SH-SY5Y (cell line): ENCODE measurements at regions not wholly inside any gene's neighbourhood (a gene's known extent, or its start where the extent isn't known, plus 50 kb on each side); places are given as distances from the start of the nearest gene placed in this dataset.

Experiments used
- GATA2 ChIP-seq: IDR thresholded peaks from 2 replicates; pipeline ENCODE4 v1.6.1; 2011; ENCODE audit warnings: mild to moderate bottlenecking, low read depth, low read length
- GATA3 ChIP-seq: IDR thresholded peaks from 2 replicates; pipeline ENCODE4 v1.6.1; 2011; ENCODE audit warnings: low read depth, mild to moderate bottlenecking, low read length, moderate library complexity

DNA sequence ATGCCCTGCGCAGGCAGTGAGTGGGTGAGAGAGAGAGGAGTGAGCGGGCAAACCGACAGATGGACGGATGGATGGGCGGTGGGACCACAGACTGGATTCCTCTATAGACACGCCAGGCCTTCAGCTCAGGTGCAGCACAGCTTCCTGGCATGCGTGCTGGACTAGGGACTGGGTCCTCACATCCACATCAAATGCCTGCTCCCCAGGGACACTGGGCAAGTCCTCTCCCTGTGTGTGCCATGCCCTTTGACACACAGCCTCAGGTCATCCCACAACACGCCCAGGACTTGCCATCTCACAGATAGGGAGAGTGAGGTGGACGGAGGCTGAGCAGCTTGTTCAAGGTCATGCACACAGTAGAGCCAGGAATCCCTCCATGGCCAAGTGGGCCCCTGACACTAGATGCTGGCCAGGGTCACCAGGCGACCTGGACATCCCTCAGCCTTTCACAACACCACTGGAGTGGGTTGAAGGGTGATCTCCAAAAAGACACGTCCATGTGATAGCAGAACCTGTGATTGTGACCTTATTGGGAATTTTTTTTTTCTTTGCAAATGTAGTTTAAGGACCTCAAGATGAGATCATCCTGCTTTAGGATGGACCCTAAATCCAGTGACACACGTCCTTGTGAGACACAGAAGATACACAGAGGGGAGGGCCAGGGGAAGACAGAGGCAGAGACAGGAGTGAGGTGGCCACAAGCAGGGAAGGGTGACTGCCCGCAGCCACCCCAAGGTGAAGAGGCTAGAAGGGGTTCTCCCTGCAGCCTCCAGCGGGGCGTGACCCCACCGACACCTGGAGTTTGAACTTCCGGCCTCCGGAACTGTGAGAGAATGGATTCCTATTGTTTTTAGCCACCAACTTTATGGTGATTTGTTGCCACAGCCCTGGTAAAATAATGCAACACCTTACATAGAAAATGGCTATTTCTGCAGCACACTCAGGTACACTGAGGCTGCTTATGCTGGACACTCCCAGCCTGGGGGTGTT is 155.0 kb upstream of the CHST15 start:
- TF ChIP-seq GATA2: no peak
- no peak for TF ChIP-seq GATA3

GRCh38 chr10:124245806-124246440 is 152.5 kb upstream of the CHST15 start:
- TF ChIP-seq GATA3 (no peak), GATA2 (no peak)

DNA sequence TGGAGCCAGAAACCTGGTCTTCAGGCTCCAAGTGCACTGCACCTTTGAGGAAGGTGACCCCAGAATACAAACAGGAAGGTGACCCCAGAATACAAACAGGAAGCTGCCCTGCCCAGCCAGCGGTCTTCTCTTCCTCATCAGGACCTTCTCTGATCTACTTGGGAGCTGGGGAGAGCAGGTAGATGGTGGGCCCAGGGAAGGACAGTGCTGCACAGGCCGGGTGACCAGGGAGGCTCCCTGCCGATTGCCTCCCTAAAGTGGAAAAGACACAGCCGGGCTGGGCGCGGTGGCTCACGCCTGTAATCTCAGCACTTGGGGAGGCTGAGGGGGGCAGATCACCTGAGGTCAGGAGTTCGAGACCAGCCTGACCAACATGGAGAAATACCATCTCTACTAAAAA is 151.8 kb upstream of the CHST15 start:
- TF ChIP-seq GATA2 (no peak), GATA3 (no peak)

DNA sequence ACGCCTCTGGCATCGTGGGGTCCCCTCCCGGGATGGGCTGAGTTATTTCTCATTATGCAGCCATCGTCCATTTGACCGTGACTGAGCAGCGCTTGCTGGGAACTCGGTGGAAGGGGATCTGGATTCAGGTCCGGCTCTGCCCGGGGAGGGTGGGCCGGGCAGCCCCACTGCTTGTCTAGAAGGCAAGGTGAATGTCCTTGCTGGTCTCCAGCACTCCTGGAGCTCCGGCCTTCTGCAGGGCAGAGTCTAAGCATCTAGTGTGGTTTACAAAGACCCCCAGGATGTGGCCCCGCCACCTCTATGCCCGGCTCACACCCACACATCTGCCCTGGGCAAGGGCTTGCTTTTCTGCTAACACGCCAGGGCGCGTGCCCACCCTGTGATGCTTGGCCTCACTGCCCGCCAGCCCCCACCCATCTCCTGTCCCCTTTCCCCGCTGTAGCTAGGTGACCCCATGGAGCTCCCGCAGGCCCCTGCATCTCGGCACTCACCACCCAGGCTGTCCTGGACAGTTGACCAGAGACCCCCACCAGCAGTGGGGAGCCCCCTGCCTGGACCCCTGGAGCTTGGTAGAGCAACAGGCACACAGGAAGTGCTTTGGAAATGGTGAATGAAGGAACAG is 151.0 kb upstream of the CHST15 start:
- TF ChIP-seq GATA2 (no peak), GATA3 (no peak)

DNA sequence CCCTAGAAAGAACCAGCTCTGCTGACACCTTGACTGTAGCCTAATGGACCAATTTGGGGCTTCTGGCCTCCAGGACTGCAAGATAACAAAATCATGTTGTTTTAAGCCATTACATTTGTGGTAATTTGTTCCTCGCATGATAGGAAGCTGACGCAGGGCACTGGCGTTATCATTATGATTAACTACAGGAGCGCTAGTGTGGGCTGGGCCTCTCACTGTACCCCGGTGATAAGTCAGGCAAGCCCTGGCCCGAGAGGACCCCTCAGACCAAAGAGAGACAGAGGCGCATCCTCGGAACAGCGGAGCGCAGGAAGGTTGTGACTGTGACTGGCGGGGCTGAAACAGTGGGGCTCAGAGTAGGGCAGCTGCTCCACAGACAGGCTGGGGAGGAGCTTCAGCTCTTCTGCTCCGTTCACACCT is 150.3 kb upstream of the CHST15 start:
- TF ChIP-seq GATA3 (no peak; the same call in 1 of the 2 replicates), GATA2 (peak; percentile 98)

GRCh38 chr10:124242791-124243190 is 149.4 kb upstream of the CHST15 start:
- TF ChIP-seq GATA3 (no peak), GATA2 (no peak)

DNA sequence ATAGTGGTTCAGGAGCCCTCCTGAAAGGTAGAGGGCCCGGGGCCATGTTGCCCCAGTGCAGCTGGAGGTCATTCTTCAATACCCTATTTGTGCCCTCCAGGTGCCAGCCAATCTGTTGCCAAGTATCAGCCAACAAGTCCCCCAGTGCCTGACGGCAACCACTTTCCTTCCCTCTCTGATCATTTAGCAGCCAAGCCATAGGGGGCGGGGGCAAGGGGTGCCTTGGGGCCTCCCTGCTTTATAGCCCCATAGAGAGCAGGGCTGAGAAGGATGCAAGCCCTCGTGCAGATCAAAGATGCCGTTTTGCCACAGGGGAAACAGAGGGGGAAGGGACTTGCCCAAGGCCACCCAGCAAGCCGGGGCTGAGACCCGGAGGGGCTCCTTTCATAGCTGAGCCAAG is 149.0 kb upstream of the CHST15 start:
- TF ChIP-seq GATA2 (no peak), GATA3 (no peak)

GRCh38 chr10:124240839-124241291 is 147.5 kb upstream of the CHST15 start:
- no peak for TF ChIP-seq GATA2

DNA sequence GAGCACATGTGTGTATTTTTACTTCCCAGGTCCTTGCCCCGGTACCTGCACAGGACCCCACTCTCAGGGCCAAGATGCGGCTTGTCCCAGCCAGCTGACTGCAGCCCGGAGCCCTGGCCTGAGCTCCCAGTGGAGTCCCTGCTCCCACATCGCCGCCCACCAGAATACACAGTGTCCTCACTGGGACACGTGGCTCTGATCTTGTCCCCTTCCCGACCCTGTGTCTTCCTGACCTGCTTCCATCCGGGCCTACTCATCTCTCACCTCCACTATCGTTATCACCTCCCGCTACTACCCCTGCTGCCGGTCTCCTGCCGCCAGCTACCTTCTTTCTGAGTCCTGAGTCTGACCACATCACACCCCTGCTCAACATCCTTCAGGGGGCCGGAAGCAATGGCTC is 146.3 kb upstream of the CHST15 start:
- TF ChIP-seq GATA2 (no peak), GATA3 (no peak)

- no peak for TF ChIP-seq GATA2
- TF ChIP-seq GATA3: no peak
These were observed 145.7 kb upstream of the CHST15 start for GRCh38 chr10:124239134-124239533.

DNA sequence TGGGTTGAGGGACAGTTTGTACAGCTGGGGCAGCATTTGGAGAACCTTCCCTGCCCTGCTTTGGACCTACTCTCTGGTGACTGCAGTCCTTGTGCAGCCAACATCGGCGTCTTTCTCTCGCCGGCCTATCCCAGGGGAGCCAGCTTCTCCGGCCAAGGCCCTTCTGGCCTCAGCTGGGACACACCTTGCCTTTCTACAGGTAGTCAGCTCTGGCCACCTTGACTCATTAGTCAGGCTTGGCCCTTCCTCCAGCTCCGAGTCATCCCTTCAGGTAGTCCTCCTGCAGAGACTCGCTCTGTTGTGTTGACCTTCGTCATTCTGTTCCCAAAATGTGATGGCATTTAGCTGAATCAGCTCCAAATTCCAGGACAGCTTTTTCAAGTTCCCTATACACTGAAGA is 145.0 kb upstream of the CHST15 start:
- no peak for TF ChIP-seq GATA2
- no peak for TF ChIP-seq GATA3

DNA sequence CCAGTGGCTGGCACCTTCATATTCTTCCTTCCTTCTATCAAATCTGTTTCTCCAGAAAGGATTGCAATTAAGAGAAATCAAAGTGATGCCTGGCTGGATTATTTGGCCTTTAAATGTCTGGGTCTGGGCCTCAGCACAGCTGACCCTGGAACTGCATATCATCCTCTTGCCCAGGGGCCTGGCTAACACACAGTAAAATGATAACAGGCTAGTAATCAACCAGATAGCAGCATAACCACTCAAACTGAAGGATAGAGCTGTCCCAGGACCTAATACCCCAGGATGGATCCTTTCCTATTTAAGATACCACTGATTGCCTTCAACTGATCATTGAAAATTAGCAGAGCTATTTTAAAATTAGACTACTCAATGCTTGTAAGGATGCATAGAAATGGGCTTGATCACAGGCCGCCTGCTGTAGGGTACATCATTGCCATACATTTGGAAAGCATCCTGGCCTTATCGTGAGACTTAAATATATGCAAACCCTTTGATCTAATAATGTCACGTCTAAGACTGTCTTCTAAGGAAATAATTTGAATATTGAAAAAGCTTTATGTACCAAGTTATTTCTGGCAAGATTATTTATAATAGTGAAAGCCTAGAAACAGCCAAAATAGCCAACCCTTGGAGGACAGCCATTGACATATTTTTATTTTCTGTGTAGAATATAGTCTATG is 144.0 kb upstream of the CHST15 start:
- TF ChIP-seq GATA3 (peak; percentile 67; the same call in 1 of the 2 replicates), GATA2 (peak; percentile 91)

DNA sequence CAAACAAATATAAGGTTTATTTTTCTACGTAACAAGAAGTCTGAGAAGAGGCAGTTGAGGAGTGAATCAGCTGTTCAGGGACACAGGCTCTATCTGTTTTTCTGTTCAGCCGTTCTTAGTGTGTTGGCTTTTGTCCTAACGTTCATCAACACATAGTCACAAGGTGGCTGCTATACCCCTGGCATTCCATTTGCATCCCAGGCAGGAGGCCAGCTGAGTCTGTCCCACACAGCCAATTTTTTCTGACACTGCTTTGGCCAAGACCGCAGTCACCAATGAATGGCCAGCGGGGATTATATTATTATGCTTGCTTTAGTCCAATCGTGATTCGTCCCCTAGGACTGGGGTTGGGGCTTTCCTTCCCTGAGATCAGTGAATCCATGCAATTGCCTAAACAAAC is 143.4 kb upstream of the CHST15 start:
- TF ChIP-seq GATA3 (no peak), GATA2 (no peak)

DNA sequence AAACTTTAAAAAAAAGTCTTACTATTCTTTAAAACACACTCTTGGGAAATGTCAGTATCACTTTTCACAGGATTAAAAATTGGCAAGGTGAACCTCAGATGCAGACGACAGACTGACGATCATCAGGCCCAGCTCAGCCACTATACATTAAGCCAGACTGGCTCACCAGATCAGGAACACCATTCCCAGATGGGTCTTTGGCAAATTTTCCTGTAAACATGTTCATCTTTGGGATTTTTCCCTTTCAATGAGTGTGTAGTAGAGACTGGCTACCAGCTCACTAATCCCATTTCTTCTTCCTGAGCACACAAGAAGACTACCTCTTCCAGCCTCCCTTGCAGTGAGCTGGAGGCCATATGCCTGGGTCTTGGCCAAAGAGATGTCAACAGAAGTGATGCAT is 142.7 kb upstream of the CHST15 start:
- TF ChIP-seq GATA2: no peak
- no peak for TF ChIP-seq GATA3
